ENCODE measurements at regions not wholly inside any gene's neighbourhood (a gene's known extent, or its start where the extent isn't known, plus 50 kb on each side); places are given as distances from the start of the nearest gene placed in this dataset.

DNA sequence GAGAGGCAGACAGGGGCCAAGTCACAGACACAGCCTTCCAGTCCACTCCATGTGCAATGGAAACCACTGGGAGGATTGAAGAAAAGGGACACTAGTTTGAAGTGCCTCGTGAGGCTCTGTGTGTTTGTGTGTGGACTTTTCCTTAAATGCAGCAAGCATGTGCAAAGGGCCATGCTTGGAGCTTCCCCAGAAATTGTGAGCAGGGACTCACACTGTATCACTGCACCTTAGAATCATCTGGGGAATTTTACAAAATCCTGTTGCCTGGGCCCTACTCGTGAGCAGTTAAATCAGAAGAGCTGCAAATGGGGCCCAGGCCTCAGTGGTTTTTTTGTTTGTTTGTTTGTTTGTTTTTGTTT is 137.8 kb downstream of the TRIM43 start:
- Histone ChIP-seq H3K36me3 (ENCODE audit: control insufficient read depth in 4 of 4, insufficient read depth in 3 of 4, low read depth in 1 of 4, low read length in 3 of 4) (no peaks in the 10 kb centered on the region), H3K9ac (ENCODE audit: low read depth in 1 of 2, low read length in 2 of 2) (no peak overlapping the region), H3K9me3 (ENCODE audit: control insufficient read depth in 4 of 4, low read length in 3 of 4) (no peaks in the 10 kb centered on the region), H3K27me3 (ENCODE audit: control insufficient read depth in 4 of 4, insufficient read depth in 4 of 4, low read length in 3 of 4) (no peaks in the 10 kb centered on the region), H3K4me3 (ENCODE audit: low read depth in 1 of 3, low read length in 3 of 3) (no peak overlapping the region), H3K27ac (ENCODE audit: low read depth in 1 of 2, low read length in 2 of 2) (no peak overlapping the region), H3K4me1 (ENCODE audit: control insufficient read depth in 4 of 4, insufficient read depth in 4 of 4, low read length in 3 of 4) (peaks cover 4 to 18% (median 13%) of the 10 kb centered on the region in 4 donors)
- WGBS = 92% methylated on average over 2 of the region's 2 CpGs
- TF ChIP-seq YY1 (IDR thresholded peaks at IDR 0.05) (no peak), ATF3 (IDR thresholded peaks at IDR 0.05) (no peak), FOXA1 (IDR thresholded peaks at IDR 0.05) (no peak), FOXA2 (IDR thresholded peaks at IDR 0.05) (no peak), HNF4A (conservative IDR thresholded peaks at IDR 0.05) (no peak)
- TF ChIP-seq, protein P1, sequence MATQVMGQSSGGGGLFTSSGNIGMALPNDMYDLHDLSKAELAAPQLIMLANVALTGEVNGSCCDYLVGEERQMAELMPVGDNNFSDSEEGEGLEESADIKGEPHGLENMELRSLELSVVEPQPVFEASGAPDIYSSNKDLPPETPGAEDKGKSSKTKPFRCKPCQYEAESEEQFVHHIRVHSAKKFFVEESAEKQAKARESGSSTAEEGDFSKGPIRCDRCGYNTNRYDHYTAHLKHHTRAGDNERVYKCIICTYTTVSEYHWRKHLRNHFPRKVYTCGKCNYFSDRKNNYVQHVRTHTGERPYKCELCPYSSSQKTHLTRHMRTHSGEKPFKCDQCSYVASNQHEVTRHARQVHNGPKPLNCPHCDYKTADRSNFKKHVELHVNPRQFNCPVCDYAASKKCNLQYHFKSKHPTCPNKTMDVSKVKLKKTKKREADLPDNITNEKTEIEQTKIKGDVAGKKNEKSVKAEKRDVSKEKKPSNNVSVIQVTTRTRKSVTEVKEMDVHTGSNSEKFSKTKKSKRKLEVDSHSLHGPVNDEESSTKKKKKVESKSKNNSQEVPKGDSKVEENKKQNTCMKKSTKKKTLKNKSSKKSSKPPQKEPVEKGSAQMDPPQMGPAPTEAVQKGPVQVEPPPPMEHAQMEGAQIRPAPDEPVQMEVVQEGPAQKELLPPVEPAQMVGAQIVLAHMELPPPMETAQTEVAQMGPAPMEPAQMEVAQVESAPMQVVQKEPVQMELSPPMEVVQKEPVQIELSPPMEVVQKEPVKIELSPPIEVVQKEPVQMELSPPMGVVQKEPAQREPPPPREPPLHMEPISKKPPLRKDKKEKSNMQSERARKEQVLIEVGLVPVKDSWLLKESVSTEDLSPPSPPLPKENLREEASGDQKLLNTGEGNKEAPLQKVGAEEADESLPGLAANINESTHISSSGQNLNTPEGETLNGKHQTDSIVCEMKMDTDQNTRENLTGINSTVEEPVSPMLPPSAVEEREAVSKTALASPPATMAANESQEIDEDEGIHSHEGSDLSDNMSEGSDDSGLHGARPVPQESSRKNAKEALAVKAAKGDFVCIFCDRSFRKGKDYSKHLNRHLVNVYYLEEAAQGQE (IDR thresholded peaks at IDR 0.05) = no peak
- TF ChIP-seq, protein P2, sequence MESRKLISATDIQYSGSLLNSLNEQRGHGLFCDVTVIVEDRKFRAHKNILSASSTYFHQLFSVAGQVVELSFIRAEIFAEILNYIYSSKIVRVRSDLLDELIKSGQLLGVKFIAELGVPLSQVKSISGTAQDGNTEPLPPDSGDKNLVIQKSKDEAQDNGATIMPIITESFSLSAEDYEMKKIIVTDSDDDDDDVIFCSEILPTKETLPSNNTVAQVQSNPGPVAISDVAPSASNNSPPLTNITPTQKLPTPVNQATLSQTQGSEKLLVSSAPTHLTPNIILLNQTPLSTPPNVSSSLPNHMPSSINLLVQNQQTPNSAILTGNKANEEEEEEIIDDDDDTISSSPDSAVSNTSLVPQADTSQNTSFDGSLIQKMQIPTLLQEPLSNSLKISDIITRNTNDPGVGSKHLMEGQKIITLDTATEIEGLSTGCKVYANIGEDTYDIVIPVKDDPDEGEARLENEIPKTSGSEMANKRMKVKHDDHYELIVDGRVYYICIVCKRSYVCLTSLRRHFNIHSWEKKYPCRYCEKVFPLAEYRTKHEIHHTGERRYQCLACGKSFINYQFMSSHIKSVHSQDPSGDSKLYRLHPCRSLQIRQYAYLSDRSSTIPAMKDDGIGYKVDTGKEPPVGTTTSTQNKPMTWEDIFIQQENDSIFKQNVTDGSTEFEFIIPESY (IDR thresholded peaks at IDR 0.05) = no peak
- DNase-seq (ENCODE audit: low spot score) = no peak

DNA sequence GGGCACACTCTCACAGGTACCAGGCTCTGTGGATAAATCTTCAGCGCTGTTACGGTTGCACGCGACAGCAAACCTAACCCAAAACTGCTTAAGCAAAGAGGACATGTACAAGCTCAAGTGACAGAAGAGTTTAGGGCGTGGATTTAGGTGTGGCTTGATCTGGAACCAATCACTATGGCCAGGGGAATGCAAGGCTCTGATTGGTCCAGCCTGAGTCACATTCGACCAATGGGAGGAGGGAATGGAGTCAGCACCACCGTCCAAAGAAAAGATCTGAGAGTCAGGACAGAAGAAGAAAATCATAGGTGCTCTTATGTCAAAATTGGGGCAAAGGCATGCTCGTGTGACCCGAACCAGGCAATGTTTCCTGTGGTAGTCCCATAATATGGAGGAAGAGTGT is 139.0 kb downstream of the TRIM43 start:
- Histone ChIP-seq H3K27ac (ENCODE audit: low read depth in 1 of 2, low read length in 2 of 2) (no peak overlapping the region), H3K9me3 (ENCODE audit: control insufficient read depth in 4 of 4, low read length in 3 of 4) (no peaks in the 10 kb centered on the region), H3K4me1 (ENCODE audit: control insufficient read depth in 4 of 4, insufficient read depth in 4 of 4, low read length in 3 of 4) (peaks cover 4 to 18% (median 13%) of the 10 kb centered on the region in 4 donors), H3K36me3 (ENCODE audit: control insufficient read depth in 4 of 4, insufficient read depth in 3 of 4, low read depth in 1 of 4, low read length in 3 of 4) (no peaks in the 10 kb centered on the region), H3K27me3 (ENCODE audit: control insufficient read depth in 4 of 4, insufficient read depth in 4 of 4, low read length in 3 of 4) (no peaks in the 10 kb centered on the region), H3K9ac (ENCODE audit: low read depth in 1 of 2, low read length in 2 of 2) (no peak overlapping the region), H3K4me3 (ENCODE audit: low read depth in 1 of 3, low read length in 3 of 3) (no peak overlapping the region)
- no peak for DNase-seq (ENCODE audit: low spot score)
- TF ChIP-seq, protein P3, sequence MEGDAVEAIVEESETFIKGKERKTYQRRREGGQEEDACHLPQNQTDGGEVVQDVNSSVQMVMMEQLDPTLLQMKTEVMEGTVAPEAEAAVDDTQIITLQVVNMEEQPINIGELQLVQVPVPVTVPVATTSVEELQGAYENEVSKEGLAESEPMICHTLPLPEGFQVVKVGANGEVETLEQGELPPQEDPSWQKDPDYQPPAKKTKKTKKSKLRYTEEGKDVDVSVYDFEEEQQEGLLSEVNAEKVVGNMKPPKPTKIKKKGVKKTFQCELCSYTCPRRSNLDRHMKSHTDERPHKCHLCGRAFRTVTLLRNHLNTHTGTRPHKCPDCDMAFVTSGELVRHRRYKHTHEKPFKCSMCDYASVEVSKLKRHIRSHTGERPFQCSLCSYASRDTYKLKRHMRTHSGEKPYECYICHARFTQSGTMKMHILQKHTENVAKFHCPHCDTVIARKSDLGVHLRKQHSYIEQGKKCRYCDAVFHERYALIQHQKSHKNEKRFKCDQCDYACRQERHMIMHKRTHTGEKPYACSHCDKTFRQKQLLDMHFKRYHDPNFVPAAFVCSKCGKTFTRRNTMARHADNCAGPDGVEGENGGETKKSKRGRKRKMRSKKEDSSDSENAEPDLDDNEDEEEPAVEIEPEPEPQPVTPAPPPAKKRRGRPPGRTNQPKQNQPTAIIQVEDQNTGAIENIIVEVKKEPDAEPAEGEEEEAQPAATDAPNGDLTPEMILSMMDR (IDR thresholded peaks at IDR 0.05; ENCODE audit: low read depth, low read length, missing input control) = no peak
- TF ChIP-seq GABPA (IDR thresholded peaks at IDR 0.05 in 1 of 2, conservative IDR thresholded peaks at IDR 0.05 in 1 of 2) (no peak), RXRA (IDR thresholded peaks at IDR 0.05) (no peak), FOXA2 (IDR thresholded peaks at IDR 0.05) (no peak), ATF3 (IDR thresholded peaks at IDR 0.05) (no peak), TAF1 (conservative IDR thresholded peaks at IDR 0.05) (no peak), NR2F2 (IDR thresholded peaks at IDR 0.05) (no peak), EGR1 (IDR thresholded peaks at IDR 0.05; ENCODE audit: low read depth in 2 of 2) (no peak)
- TF ChIP-seq, protein P1 (IDR thresholded peaks at IDR 0.05) = no peak
- 87% methylated on average over 9 of the region's 9 CpGs for WGBS

Measured in liver (tissue), 8 donors.